ENCODE measurements at regions not wholly inside any gene's neighbourhood (a gene's known extent, or its start where the extent isn't known, plus 50 kb on each side); places are given as distances from the start of the nearest gene placed in this dataset.
A peak's percentile ranks its signal among the peaks of the same experiment; 100 is the strongest.

- Histone ChIP-seq H3K27ac (no peak overlapping the region), H3K27me3 (no peaks in the 10 kb centered on the region), H3K9me3 (no peaks in the 10 kb centered on the region), H3K4me1 (peaks cover 0 to 5% (median 0%) of the 10 kb centered on the region in 4 donors), H3K4me3 (no peak overlapping the region), H3K36me3 (no peaks in the 10 kb centered on the region)
- TF ChIP-seq, protein P1, sequence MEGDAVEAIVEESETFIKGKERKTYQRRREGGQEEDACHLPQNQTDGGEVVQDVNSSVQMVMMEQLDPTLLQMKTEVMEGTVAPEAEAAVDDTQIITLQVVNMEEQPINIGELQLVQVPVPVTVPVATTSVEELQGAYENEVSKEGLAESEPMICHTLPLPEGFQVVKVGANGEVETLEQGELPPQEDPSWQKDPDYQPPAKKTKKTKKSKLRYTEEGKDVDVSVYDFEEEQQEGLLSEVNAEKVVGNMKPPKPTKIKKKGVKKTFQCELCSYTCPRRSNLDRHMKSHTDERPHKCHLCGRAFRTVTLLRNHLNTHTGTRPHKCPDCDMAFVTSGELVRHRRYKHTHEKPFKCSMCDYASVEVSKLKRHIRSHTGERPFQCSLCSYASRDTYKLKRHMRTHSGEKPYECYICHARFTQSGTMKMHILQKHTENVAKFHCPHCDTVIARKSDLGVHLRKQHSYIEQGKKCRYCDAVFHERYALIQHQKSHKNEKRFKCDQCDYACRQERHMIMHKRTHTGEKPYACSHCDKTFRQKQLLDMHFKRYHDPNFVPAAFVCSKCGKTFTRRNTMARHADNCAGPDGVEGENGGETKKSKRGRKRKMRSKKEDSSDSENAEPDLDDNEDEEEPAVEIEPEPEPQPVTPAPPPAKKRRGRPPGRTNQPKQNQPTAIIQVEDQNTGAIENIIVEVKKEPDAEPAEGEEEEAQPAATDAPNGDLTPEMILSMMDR (IDR thresholded peaks at IDR 0.05): no peak
- TF ChIP-seq POLR2A (IDR thresholded peaks at IDR 0.05) (no peak), POLR2AphosphoS5 (IDR thresholded peaks at IDR 0.05) (no peak), EP300 (IDR thresholded peaks at IDR 0.05) (no peak)
- DNase-seq (no peak), ATAC-seq (ENCODE audit: low FRiP score in 2 of 2) (no peak)
- WGBS, 2 donors: 85 to 88% methylated on average over 4 of the region's 4 CpGs
These were observed 227.4 kb downstream of the MAN2A1 start for GRCh38 chr5:109917154-109917546.

DNA sequence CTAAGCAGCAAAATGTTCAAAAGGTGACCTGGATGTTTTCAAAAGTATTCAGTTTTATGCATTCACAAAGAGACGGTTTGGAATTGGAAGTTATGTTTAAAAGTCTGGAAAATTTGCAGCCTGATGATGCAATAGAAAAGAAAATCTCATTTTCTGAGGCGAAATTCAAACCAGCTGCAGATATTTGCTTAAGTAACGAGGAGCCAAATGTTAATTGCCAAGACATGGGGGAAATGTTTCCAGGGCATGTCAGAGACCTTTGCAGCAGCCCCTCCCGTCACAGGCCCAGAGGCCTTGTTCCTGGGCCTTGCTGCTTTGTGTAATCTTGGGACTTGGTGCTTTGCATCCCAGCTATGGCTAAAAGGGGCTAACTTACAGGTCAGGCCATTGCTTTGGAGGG is 228.2 kb downstream of the MAN2A1 start:
- Histone ChIP-seq H3K9me3 (no peaks in the 10 kb centered on the region), H3K36me3 (no peaks in the 10 kb centered on the region), H3K4me3 (no peak overlapping the region), H3K27me3 (no peaks in the 10 kb centered on the region), H3K27ac (no peak overlapping the region), H3K4me1 (peaks cover 0 to 8% (median 0%) of the 10 kb centered on the region in 4 donors)
- TF ChIP-seq POLR2AphosphoS5 (IDR thresholded peaks at IDR 0.05) (no peak), EP300 (IDR thresholded peaks at IDR 0.05) (no peak), POLR2A (IDR thresholded peaks at IDR 0.05) (no peak)
- TF ChIP-seq, protein P1 (IDR thresholded peaks at IDR 0.05): no peak
- ATAC-seq (ENCODE audit: low FRiP score in 2 of 2) (no peak), DNase-seq (no peak)
- 89 to 92% methylated on average over 4 of the region's 4 CpGs for WGBS, 2 donors

DNA sequence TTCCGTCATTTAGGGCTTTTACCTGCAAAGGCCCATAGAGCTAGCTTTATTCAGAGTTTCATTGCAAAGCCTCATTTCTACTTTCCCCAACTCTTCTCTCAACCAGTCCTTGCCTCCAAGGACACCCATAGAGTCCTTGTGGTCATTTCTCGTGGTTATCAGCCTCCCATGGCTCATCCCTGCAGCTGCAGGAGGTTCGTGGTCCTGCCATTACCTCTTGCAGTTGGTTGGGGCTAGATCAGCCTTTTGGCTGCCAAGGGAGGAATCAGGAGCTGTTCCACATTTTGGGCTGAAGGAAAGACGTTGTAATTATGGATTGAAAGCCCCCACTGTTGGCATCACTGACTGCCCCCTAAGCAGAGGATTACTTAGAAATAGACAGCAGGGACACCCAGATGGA is 231.0 kb downstream of the MAN2A1 start:
- no peak for DNase-seq
- Histone ChIP-seq H3K9me3 (no peaks in the 10 kb centered on the region), H3K27me3 (no peaks in the 10 kb centered on the region), H3K27ac (no peak overlapping the region), H3K36me3 (no peaks in the 10 kb centered on the region), H3K4me1 (peaks cover 0 to 8% (median 0%) of the 10 kb centered on the region in 4 donors), H3K4me3 (no peak overlapping the region)
- no peak for ATAC-seq (ENCODE audit: low FRiP score in 2 of 2)
- WGBS, 2 donors: 92% methylated on average over 4 of the region's 4 CpGs
- TF ChIP-seq POLR2A (IDR thresholded peaks at IDR 0.05) (no peak), POLR2AphosphoS5 (IDR thresholded peaks at IDR 0.05) (no peak), EP300 (IDR thresholded peaks at IDR 0.05) (no peak)
- TF ChIP-seq, protein P1 (IDR thresholded peaks at IDR 0.05): no peak

- Histone ChIP-seq H3K27me3 (no peaks in the 10 kb centered on the region), H3K27ac (no peak overlapping the region), H3K36me3 (no peaks in the 10 kb centered on the region), H3K4me1 (peaks cover 0 to 8% (median 0%) of the 10 kb centered on the region in 4 donors), H3K9me3 (no peaks in the 10 kb centered on the region), H3K4me3 (no peak overlapping the region)
- 33 to 35% methylated on average over 5 of the region's 5 CpGs for WGBS, 2 donors
- ATAC-seq (ENCODE audit: low FRiP score in 2 of 2): peak; percentile 54 to 92
- peak in 1 of 2 donors; percentile 75 for DNase-seq
- TF ChIP-seq, protein P1 (IDR thresholded peaks at IDR 0.05): no peak
- TF ChIP-seq POLR2A (IDR thresholded peaks at IDR 0.05): no peak
- no peak for TF ChIP-seq POLR2AphosphoS5 (IDR thresholded peaks at IDR 0.05)
- no peak for TF ChIP-seq EP300 (IDR thresholded peaks at IDR 0.05)
These were observed 232.1 kb downstream of the MAN2A1 start for GRCh38 chr5:109921735-109922380.
